SK-N-SH (cell line): ENCODE measurements at regions not wholly inside any gene's neighbourhood (a gene's known extent, or its start where the extent isn't known, plus 50 kb on each side); places are given as distances from the start of the nearest gene placed in this dataset.

Source experiments
- CHD2 ChIP-seq: fragments of 150-350 bp; IDR thresholded peaks from 2 replicates; pipeline ENCODE4 v1.6.1; 2018; ENCODE audit warnings: low read length; ENCODE audit not compliant: partially characterized antibody
- CTCF ChIP-seq: fragments of 200-600 bp; sonication (generic); IDR thresholded peaks from 2 replicates; pipeline ENCODE4 v1.6.1; 2017; ENCODE audit warnings: antibody characterized with exemption, mild to moderate bottlenecking, moderate library complexity
- EP300 ChIP-seq, 2 experiments: IDR thresholded peaks; 2 replicates each; pipeline versions ENCODE4 v1.4.0 to v1.6.1; 2012; ENCODE audit warnings: borderline replicate concordance in 1 of 2, low read depth in 1 of 2, low read length in 1 of 2
- EZH2phosphoT487 ChIP-seq: fragments of 200-600 bp; sonication (generic); IDR thresholded peaks from 2 replicates; pipeline ENCODE4 v1.6.1; 2017; ENCODE audit warnings: low read depth, mixed run types, mild to moderate bottlenecking, antibody characterized with exemption, moderate library complexity, borderline replicate concordance
- FOXJ3 ChIP-seq: sonication (generic); formaldehyde crosslinking; IDR thresholded peaks from 2 replicates; pipeline ENCODE4 v1.5.1; 2020; ENCODE audit warnings: mild to moderate bottlenecking, missing genetic modification reagents
- FOXM1 ChIP-seq: IDR thresholded peaks from 2 replicates; pipeline ENCODE4 v1.4.0; 2012; ENCODE audit warnings: low read depth, mild to moderate bottlenecking
- NRF1 ChIP-seq: IDR thresholded peaks from 2 replicates; pipeline ENCODE4 v1.6.1; 2012; ENCODE audit warnings: low read depth, mild to moderate bottlenecking, low read length
- POLR2AphosphoS5 ChIP-seq: IDR thresholded peaks from 2 replicates; pipeline ENCODE4 v1.6.1; 2012; ENCODE audit warnings: low read depth, low read length
- RAD21 ChIP-seq: IDR thresholded peaks from 2 replicates; pipeline ENCODE4 v1.6.1; 2012; ENCODE audit warnings: mild to moderate bottlenecking, low read length
- RCOR1 ChIP-seq: fragments of 150-350 bp; IDR thresholded peaks from 2 replicates; pipeline ENCODE4 v1.6.1; 2017; ENCODE audit warnings: antibody characterized with exemption, low read length
- REST ChIP-seq: IDR thresholded peaks from 2 replicates; pipeline ENCODE4 v1.6.1; 2012; ENCODE audit warnings: mild to moderate bottlenecking, low read depth, low read length, moderate library complexity
- TEAD4 ChIP-seq: IDR thresholded peaks from 2 replicates; pipeline ENCODE4 v1.4.0; 2012; ENCODE audit warnings: mild to moderate bottlenecking, borderline replicate concordance; ENCODE audit not compliant: insufficient read depth
- TF ChIP-seq, protein P1 (sequence below): fragments of 150-350 bp; IDR thresholded peaks from 2 replicates; pipeline ENCODE4 v1.6.1; 2017; ENCODE audit warnings: antibody characterized with exemption, low read length, low read depth, borderline replicate concordance
- TF ChIP-seq, protein P2 (sequence below): IDR thresholded peaks from 2 replicates; pipeline ENCODE4 v1.4.0; 2012; ENCODE audit warnings: low read depth

DNA sequence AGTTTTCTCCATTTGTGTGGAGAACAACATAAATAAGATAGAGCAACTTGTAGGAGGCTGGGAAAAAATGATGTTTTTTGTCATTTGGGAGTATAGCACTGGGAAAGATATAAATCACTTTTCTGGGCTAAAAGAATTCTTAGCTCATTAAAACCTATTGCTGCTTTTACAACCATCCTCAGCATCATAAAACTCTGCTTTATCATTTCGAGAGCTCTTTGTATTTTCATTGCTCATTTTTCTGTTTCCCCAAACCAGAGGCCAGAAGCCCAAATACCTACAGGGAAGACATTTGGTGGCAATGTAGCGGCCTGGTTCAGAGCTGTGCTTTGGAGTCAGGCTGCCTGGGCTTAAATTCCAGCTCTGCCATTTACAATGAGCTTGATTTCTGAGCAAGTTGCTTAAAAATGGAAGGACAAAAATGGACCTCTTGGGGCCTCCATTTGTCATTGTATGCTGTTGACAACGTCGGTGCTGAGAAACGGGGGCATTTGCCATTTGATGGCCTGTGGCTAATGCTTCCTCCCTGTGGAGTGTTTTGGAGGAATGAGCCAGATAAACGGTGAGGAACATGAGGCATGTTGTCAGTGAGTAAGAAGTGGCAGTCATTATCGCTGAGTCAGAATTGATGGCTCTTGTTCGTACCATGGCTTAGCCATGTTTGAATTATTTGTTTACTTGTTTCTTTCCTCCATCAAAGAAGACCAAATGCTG lies 260.0 kb downstream of the EBLN2 start:
- no peak for TF ChIP-seq FOXJ3 (CRISPR knock-in tag)
- TF ChIP-seq EP300 (IDR thresholded peaks at IDR 0.05; ENCODE audit: borderline replicate concordance in 1 of 2, low read depth in 1 of 2, low read length in 1 of 2), result no peak
- TF ChIP-seq TEAD4, result no peak
- TF ChIP-seq CTCF, result no peak
- TF ChIP-seq CHD2, result no peak
- no peak for TF ChIP-seq RAD21
- no peak for TF ChIP-seq POLR2AphosphoS5
- no peak for TF ChIP-seq FOXM1
- no peak for TF ChIP-seq REST
- no peak for TF ChIP-seq EZH2phosphoT487
- TF ChIP-seq RCOR1, result no peak
- TF ChIP-seq, protein P1, sequence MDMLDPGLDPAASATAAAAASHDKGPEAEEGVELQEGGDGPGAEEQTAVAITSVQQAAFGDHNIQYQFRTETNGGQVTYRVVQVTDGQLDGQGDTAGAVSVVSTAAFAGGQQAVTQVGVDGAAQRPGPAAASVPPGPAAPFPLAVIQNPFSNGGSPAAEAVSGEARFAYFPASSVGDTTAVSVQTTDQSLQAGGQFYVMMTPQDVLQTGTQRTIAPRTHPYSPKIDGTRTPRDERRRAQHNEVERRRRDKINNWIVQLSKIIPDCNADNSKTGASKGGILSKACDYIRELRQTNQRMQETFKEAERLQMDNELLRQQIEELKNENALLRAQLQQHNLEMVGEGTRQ, result no peak
- no peak for TF ChIP-seq NRF1
- TF ChIP-seq, protein P2, sequence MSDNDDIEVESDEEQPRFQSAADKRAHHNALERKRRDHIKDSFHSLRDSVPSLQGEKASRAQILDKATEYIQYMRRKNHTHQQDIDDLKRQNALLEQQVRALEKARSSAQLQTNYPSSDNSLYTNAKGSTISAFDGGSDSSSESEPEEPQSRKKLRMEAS, result no peak
